ENCODE measurements at regions not wholly inside any gene's neighbourhood (a gene's known extent, or its start where the extent isn't known, plus 50 kb on each side); places are given as distances from the start of the nearest gene placed in this dataset.

DNA sequence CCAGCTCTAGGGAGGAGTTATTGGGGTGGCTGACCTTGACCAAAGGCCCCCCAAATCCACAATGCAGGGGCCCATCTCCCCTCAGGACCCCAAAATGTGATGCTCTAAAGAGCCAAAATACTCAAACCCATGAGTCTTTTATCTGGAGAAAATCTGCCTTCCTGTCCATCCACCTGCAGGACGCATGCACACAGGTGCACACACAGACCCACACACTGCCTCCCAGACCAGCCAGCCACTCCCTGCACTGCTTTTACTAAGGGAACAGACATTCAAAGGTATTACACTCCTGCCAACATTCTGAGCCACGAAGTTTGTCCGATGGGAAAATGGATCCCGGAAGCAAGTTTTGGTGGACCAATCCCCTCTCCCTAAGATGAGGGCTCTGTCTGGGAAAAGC is 76.1 kb upstream of the CDH5 start:
- no peak for TF ChIP-seq POLR2A (IDR thresholded peaks at IDR 0.05)
- TF ChIP-seq, protein P1, sequence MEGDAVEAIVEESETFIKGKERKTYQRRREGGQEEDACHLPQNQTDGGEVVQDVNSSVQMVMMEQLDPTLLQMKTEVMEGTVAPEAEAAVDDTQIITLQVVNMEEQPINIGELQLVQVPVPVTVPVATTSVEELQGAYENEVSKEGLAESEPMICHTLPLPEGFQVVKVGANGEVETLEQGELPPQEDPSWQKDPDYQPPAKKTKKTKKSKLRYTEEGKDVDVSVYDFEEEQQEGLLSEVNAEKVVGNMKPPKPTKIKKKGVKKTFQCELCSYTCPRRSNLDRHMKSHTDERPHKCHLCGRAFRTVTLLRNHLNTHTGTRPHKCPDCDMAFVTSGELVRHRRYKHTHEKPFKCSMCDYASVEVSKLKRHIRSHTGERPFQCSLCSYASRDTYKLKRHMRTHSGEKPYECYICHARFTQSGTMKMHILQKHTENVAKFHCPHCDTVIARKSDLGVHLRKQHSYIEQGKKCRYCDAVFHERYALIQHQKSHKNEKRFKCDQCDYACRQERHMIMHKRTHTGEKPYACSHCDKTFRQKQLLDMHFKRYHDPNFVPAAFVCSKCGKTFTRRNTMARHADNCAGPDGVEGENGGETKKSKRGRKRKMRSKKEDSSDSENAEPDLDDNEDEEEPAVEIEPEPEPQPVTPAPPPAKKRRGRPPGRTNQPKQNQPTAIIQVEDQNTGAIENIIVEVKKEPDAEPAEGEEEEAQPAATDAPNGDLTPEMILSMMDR (IDR thresholded peaks at IDR 0.05), result no peak
- 86 to 91% methylated on average over 4 of the region's 4 CpGs for WGBS, 2 donors
- H3K27ac ChIP-seq, result no peak overlapping the region

DNA sequence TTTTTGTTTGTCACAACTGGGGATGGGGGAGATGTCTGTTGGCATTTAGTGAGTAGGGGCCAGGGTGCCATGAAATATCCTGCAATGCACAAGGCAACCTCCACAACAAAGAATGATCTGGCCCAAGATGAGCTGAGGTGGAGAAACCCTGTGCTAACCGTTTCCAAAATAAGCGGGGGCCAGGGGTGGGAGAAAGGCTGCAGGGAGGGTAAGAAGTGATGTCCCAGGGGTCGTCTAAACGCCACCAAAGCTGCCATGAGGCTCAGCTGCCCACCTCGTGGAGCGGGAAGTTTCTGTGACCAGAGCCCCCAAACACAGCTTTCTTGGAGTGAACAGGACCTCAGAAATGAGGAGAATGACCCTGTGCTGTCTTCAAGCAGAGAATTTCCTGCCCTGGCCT is 76.5 kb upstream of the CDH5 start:
- H3K9me3 ChIP-seq, result no peaks in the 10 kb centered on the region
- H3K4me1 ChIP-seq, result no peaks in the 10 kb centered on the region
- H3K4me3 ChIP-seq (replicated peaks in 1 of 3), result no peak overlapping the region
- no peaks in the 10 kb centered on the region for H3K27me3 ChIP-seq
- intact Hi-C loops (cut with DNase I), result no loop called here
- WGBS, 2 donors, result 89 to 90% methylated on average over 6 of the region's 6 CpGs
- TF ChIP-seq, protein P1 (IDR thresholded peaks at IDR 0.05), result no peak
- TF ChIP-seq POLR2A (IDR thresholded peaks at IDR 0.05), result no peak
- DNase-seq, result no peak
- H3K36me3 ChIP-seq, result no peaks in the 10 kb centered on the region
- H3K27ac ChIP-seq, result no peak overlapping the region

More for the DNA sequence above, 76.1 kb upstream of the CDH5 start:
- no peaks in the 10 kb centered on the region for H3K4me1 ChIP-seq
- intact Hi-C loops (cut with DNase I), result no loop called here
- H3K9me3 ChIP-seq, result no peaks in the 10 kb centered on the region
- no peaks in the 10 kb centered on the region for H3K36me3 ChIP-seq
- no peak for DNase-seq
- H3K27me3 ChIP-seq, result no peaks in the 10 kb centered on the region
- no peak overlapping the region for H3K4me3 ChIP-seq (replicated peaks in 1 of 3)

DNA sequence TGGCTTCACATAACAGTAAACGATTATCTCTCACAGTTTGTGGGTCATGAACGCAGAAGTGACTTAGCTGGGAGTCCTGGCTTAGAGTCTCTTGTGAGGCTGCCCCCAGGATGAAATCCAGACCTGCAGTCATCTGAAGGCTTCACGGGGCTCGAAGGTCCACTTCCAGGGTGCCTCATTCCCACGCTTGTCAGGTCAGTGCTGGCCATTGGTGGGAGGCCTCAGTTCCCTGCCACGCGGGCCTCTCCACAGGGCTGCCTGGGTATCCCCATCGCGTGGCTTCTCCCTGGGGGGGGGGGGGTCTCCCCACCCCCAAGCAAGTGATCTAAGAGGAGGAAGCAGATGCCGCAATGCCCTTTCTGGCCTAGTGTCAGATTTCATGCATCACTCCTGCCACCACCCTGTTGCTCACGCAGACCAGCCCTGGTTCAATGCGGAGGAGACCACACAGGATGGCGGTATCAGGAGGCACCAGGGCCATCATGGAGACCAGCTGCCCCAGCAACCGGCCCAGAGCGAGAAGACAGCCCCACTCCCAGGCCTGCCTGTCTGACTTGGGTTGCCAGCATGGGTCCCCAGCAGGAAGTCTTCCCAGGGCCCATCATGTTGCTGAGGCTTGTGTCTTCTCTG is 77.3 kb upstream of the CDH5 start:
- H3K4me3 ChIP-seq (replicated peaks in 1 of 3), result no peak overlapping the region
- whole genome bisulfite sequencing, 2 donors, result 94 to 96% methylated on average over 13 to 14 of the region's 15 CpGs

DNA sequence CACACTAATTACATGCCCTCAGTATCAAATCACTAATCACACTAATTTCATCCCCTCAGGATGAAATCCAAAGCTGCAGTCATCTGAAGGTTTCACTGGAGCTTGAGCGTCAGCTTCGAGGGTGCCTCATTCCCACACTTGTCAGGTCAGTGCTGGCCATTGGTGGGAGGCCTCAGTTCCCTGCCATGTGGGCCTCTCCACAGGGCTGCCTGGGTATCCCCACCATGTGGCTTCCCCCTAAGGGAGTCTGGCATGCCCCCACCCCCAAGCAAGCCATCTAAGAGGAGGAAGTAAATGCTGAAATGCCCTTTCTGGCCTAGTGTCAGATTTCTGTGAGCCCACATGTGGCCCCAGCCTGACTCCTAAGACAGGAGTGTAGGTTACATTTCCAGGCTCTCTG is 78.6 kb upstream of the CDH5 start:
- Histone ChIP-seq H3K27ac (no peak overlapping the region), H3K4me1 (no peaks in the 10 kb centered on the region), H3K27me3 (no peaks in the 10 kb centered on the region), H3K9me3 (no peaks in the 10 kb centered on the region), H3K36me3 (no peaks in the 10 kb centered on the region), H3K4me3 (replicated peaks in 1 of 3) (no peak overlapping the region)
- intact Hi-C loops (cut with DNase I), result no loop called here
- WGBS, 2 donors, result 93 to 94% methylated on average over 2 of the region's 2 CpGs
- TF ChIP-seq POLR2A (IDR thresholded peaks at IDR 0.05), result no peak
- TF ChIP-seq, protein P1 (IDR thresholded peaks at IDR 0.05), result no peak
- no peak for DNase-seq

More for the DNA sequence above, 77.3 kb upstream of the CDH5 start:
- Histone ChIP-seq H3K27me3 (no peaks in the 10 kb centered on the region), H3K36me3 (no peaks in the 10 kb centered on the region), H3K9me3 (no peaks in the 10 kb centered on the region), H3K27ac (no peak overlapping the region), H3K4me1 (no peaks in the 10 kb centered on the region)
- TF ChIP-seq POLR2A (IDR thresholded peaks at IDR 0.05), result no peak
- TF ChIP-seq, protein P1 (IDR thresholded peaks at IDR 0.05), result no peak
- no peak for DNase-seq
- intact Hi-C loops (cut with DNase I), result no loop called here

DNA sequence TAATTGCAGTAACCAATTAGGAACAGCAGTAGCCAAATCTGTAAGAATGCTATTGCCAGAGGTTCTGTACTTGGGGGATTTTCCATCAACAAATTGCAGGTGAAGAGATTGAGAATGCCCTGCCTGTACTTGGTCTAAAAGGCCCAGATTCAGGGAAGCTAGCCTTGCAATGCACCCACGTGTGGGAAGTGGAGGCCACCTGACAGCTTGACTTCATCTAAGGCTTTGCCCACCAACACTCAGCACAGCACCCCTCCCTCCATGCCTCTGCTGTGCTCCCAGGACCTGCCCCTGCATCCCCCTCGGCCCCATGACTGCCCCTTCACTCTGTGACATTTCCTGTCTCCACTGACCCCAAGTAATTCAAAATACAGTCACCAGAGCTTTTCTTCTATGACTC is 79.1 kb upstream of the CDH5 start:
- intact Hi-C loops (cut with DNase I), result no loop called here
- Histone ChIP-seq H3K4me3 (replicated peaks in 1 of 3) (no peak overlapping the region), H3K27ac (no peak overlapping the region), H3K36me3 (no peaks in the 10 kb centered on the region), H3K9me3 (no peaks in the 10 kb centered on the region), H3K4me1 (no peaks in the 10 kb centered on the region), H3K27me3 (no peaks in the 10 kb centered on the region)
- WGBS, 2 donors, result 60 to 62% methylated on average over 2 of the region's 2 CpGs
- TF ChIP-seq, protein P1 (IDR thresholded peaks at IDR 0.05), result no peak
- no peak for TF ChIP-seq POLR2A (IDR thresholded peaks at IDR 0.05)
- DNase-seq, result no peak
